K562 (cell line): ENCODE measurements at regions not wholly inside any gene's neighbourhood (a gene's known extent, or its start where the extent isn't known, plus 50 kb on each side); places are given as distances from the start of the nearest gene placed in this dataset.
A peak's percentile ranks its signal among the peaks of the same experiment; 100 is the strongest.

Experiments
- ATAC-seq: fragments of 200-7000 bp; cut with Tn5 transposase; 3 replicates; pipeline ENCODE4 v1.9.1; 2020; ENCODE audit warnings: moderate library complexity
- BruUV-seq: library from RNA; stranded (reverse); fragments of 400-500 nt; replicated peaks from 2 replicates; lab custom pipeline; 2021; lab: Mats Ljungman, UMichigan
- CTCF ChIA-PET: fragments of 300-600 bp; formaldehyde crosslinking; extraction: SDS; loops from one replicate; lab custom pipeline; 2021; ENCODE audit warnings: low intra/inter-chr PET ratio; lab: Yijun Ruan, JAX
- POLR2A ChIA-PET: fragments of 300-600, 350-650 bp; sonication (Branson Sonifier 250); formaldehyde crosslinking; extraction: SDS; loops from one replicate; lab custom pipeline; 2021; ENCODE audit warnings: antibody characterized with exemption, inconsistent platforms; lab: Yijun Ruan, JAX
- DNase-seq, 4 experiments: peaks; one replicate each; pipeline versions ENCODE4 v3.0.0 to v3.0.0-alpha.2; 2011 to 2018; ENCODE audit warnings: low spot score in 3 of 4, mixed read lengths in 3 of 4; ENCODE audit errors: extremely low read depth in 1 of 4
- FAIRE-seq: peaks from 2 replicates; lab custom pipeline; 2011; peaks lifted over from hg19 to GRCh38; lab: Jason Lieb, UNC
- H2AFZ ChIP-seq: 2 replicates; pipeline ENCODE4 v1.6.0; 2011; ENCODE audit warnings: low read depth, low read length, control low read depth, inconsistent platforms
- H3K27ac ChIP-seq: fragments of 200-600 bp; 3 replicates; pipeline ENCODE4 v1.8.0; 2011; ENCODE audit warnings: low read depth, mild to moderate bottlenecking, control low read depth, inconsistent platforms, low read length, moderate library complexity, mixed read lengths; ENCODE audit errors: extremely low read depth
- H3K27me3 ChIP-seq, 2 experiments: fragments of 300-600 bp in 1 of 2; 2 replicates in 1 of 2; 3 replicates in 1 of 2; pipeline versions ENCODE4 v1.6.0 to v1.8.0; 2011; ENCODE audit warnings: inconsistent platforms in 2 of 2, low read length in 2 of 2, mild to moderate bottlenecking in 1 of 2, mixed read lengths in 1 of 2, moderate library complexity in 1 of 2; ENCODE audit not compliant: control insufficient read depth in 2 of 2, insufficient read depth in 2 of 2
- H3K36me3 ChIP-seq: fragments of 300-600 bp; 3 replicates; pipeline ENCODE4 v1.8.0; 2011; ENCODE audit warnings: mild to moderate bottlenecking, low read length, inconsistent platforms; ENCODE audit not compliant: control insufficient read depth, insufficient read depth
- H3K4me1 ChIP-seq, 2 experiments: fragments of 200-600 bp in 1 of 2; replicated peaks in 1 of 2; 2 replicates in 1 of 2; 3 replicates in 1 of 2; pipeline versions ENCODE4 v1.5.1 to v1.8.0; 2011; ENCODE audit warnings: inconsistent platforms in 2 of 2, low read length in 2 of 2, mild to moderate bottlenecking in 1 of 2, mixed read lengths in 1 of 2, moderate library complexity in 1 of 2; ENCODE audit not compliant: control insufficient read depth in 2 of 2, insufficient read depth in 2 of 2
- H3K4me2 ChIP-seq: 2 replicates; pipeline ENCODE4 v1.6.1; 2011; ENCODE audit warnings: low read length, control low read depth, inconsistent platforms, mixed read lengths; ENCODE audit not compliant: insufficient read depth
- H3K4me3 ChIP-seq: fragments of 200-600 bp; sonication (generic), shearing (Covaris generic); 2 replicates; pipeline ENCODE4 v1.5.1; 2016; ENCODE audit warnings: control low read depth, inconsistent platforms
- H3K79me2 ChIP-seq: fragments of 200-600 bp; 3 replicates; pipeline ENCODE4 v1.8.0; 2011; ENCODE audit warnings: low read length, inconsistent platforms; ENCODE audit not compliant: control insufficient read depth, insufficient read depth
- H3K9ac ChIP-seq, 2 experiments: 2 replicates each; pipeline versions ENCODE4 v1.6.0 to v1.6.1; 2011; ENCODE audit warnings: low read depth in 2 of 2, low read length in 2 of 2, control low read depth in 1 of 2, inconsistent platforms in 1 of 2, mild to moderate bottlenecking in 1 of 2, mixed read lengths in 1 of 2; ENCODE audit not compliant: insufficient read depth in 1 of 2
- H3K9me1 ChIP-seq: one replicate; pipeline ENCODE4 v1.6.0; 2011; ENCODE audit warnings: inconsistent platforms, mild to moderate bottlenecking, low read length, moderate library complexity; ENCODE audit not compliant: control insufficient read depth, insufficient read depth
- H3K9me3 ChIP-seq: replicated peaks from 2 replicates; pipeline ENCODE4 v1.5.1; 2011; ENCODE audit warnings: low read depth, low read length, inconsistent platforms; ENCODE audit not compliant: control insufficient read depth, insufficient read depth
- H4K20me1 ChIP-seq: replicated peaks from 2 replicates; pipeline ENCODE4 v1.6.1; 2011; ENCODE audit warnings: low read length, inconsistent platforms, mixed read lengths; ENCODE audit not compliant: control insufficient read depth, insufficient read depth
- ARID2 ChIP-seq: fragments of 450-650 bp; IDR thresholded peaks from 2 replicates; pipeline ENCODE4 v1.6.1; 2017; ENCODE audit warnings: antibody characterized with exemption, mild to moderate bottlenecking
- C11orf30 ChIP-seq: fragments of 450-650 bp; IDR thresholded peaks from 2 replicates; pipeline ENCODE4 v1.6.1; 2016; ENCODE audit warnings: low read depth, mild to moderate bottlenecking
- CBX3 ChIP-seq, 2 experiments: IDR thresholded peaks; 1 replicate in 1 of 2; 2 replicates in 1 of 2; pipeline ENCODE4 v1.6.1; 2012; ENCODE audit warnings: inconsistent platforms in 2 of 2, low read length in 2 of 2, borderline replicate concordance in 1 of 2, control low read depth in 1 of 2
- ETS2 ChIP-seq: IDR thresholded peaks from 2 replicates; pipeline ENCODE4 v1.6.1; 2016; ENCODE audit warnings: borderline replicate concordance, missing genetic modification characterization, mild to moderate bottlenecking, moderate library complexity, missing compliant biosample characterization; ENCODE audit not compliant: poor library complexity, severe bottlenecking
- IFI16 ChIP-seq: fragments of 250-450 bp; sonication (Bioruptor Pico); IDR thresholded peaks from 2 replicates; pipeline ENCODE4 v2.1.2; 2022; ENCODE audit warnings: mild to moderate bottlenecking, inconsistent platforms
- KHSRP ChIP-seq: fragments of 450-650 bp; IDR thresholded peaks from 2 replicates; pipeline ENCODE4 v1.6.1; 2017
- KLF6 ChIP-seq: fragments of 250-450 bp; sonication (Bioruptor Pico); IDR thresholded peaks from 2 replicates; pipeline ENCODE4 v1.4.0; 2020; ENCODE audit warnings: mild to moderate bottlenecking, moderate library complexity, borderline replicate concordance
- MIER1 ChIP-seq: fragments of 450-650 bp; IDR thresholded peaks from 2 replicates; pipeline ENCODE4 v1.6.1; 2016; ENCODE audit warnings: antibody characterized with exemption, mild to moderate bottlenecking, low read depth
- NFIC ChIP-seq: fragments of 450-650 bp; IDR thresholded peaks from 2 replicates; pipeline ENCODE4 v1.6.1; 2017; ENCODE audit warnings: mild to moderate bottlenecking, inconsistent platforms
- POLR3G ChIP-seq: IDR thresholded peaks from 2 replicates; pipeline ENCODE4 v1.6.1; 2011; ENCODE audit not compliant: insufficient read length, insufficient replicate concordance; ENCODE audit errors: extremely low read depth
- RUNX1 ChIP-seq: sonication (generic); IDR thresholded peaks from 2 replicates; pipeline ENCODE4 v1.6.1; 2016; ENCODE audit warnings: antibody characterized with exemption, low read depth
- SIN3B ChIP-seq: fragments of 450-650 bp; IDR thresholded peaks from 2 replicates; pipeline ENCODE4 v1.6.1; 2017; ENCODE audit warnings: low read depth, mild to moderate bottlenecking, moderate library complexity
- SMAD1 ChIP-seq: fragments of 150-350 bp; IDR thresholded peaks from 2 replicates; pipeline ENCODE4 v1.6.1; 2014; ENCODE audit warnings: low read length, low read depth; ENCODE audit not compliant: partially characterized antibody
- TEAD1 ChIP-seq, 2 experiments: fragments of 450-650 bp in 1 of 2; sonication (generic) in 1 of 2; formaldehyde crosslinking; IDR thresholded peaks; 2 replicates each; pipeline versions ENCODE4 v1.4.0 to v1.8.0; 2020 to 2022; ENCODE audit warnings: mild to moderate bottlenecking in 2 of 2, missing genetic modification reagents in 1 of 2
- ZNF57 ChIP-seq: fragments of 450-650 bp; formaldehyde crosslinking; IDR thresholded peaks from 2 replicates; pipeline ENCODE4 v1.4.0; 2020; ENCODE audit warnings: mild to moderate bottlenecking, moderate library complexity
- WGBS: fragments of 100-300 bp; shearing (Covaris generic); methylation state at CpG from one replicate; pipeline ENCODE4 v1.1.6; 2016; ENCODE audit warnings: low coverage, mixed read lengths; ENCODE audit not compliant: insufficient coverage; ENCODE audit errors: missing lambda C conversion rate; 5-methylcytosine and 5-hydroxymethylcytosine counted together
- in situ Hi-C: fragments of 300-500 bp; cut with MboI; formaldehyde crosslinking; loops from 4 replicates; pipeline ENCODE4 v1.15.0; 2018; ENCODE audit warnings: inconsistent platforms, mixed read lengths
- intact Hi-C: fragments of 100-400 bp; cut with micrococcal nuclease; formaldehyde crosslinking; loops from 2 replicates; pipeline ENCODE4 v1.14.2; 2022
- TF ChIP-seq, protein P1 (sequence below): fragments of 450-650 bp; IDR thresholded peaks from 2 replicates; pipeline ENCODE4 v1.6.1; 2016; ENCODE audit warnings: antibody characterized with exemption

DNA sequence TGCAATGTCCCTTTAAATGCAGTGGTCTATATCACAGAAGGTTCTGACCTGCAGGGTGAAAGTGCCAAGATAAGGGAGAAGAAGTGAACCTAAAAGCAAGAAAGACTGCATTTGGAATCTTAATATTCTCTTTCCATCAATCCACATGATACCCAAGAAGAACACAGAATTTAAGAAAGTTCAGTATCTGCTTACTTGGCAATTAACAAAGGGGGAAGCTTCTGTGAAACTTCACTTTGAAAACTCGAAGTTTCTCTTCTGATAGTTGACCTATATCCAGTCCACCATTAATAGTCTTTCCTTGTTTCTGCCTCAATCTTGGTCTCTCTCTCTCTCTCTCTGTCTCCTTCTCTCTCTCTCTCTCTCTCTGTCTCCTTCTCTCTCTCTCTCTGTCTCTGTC lies 592.0 kb downstream of the UTRN start:
- H3K9me1 ChIP-seq, result no peaks in the 10 kb centered on the region
- no peaks in the 10 kb centered on the region for H3K79me2 ChIP-seq
- H3K27ac ChIP-seq, result no peak overlapping the region
- H3K36me3 ChIP-seq, result no peaks in the 10 kb centered on the region
- intact Hi-C loops, result no loop called here
- H3K4me1 ChIP-seq, result peaks cover 0 to 4% of the 10 kb centered on the region in 2 experiments; a peak in 1 of 5 replicates
- no peak for DNase-seq
- no peaks in the 10 kb centered on the region for H4K20me1 ChIP-seq
- H3K27me3 ChIP-seq, result peaks cover 0 to 5% of the 10 kb centered on the region in 2 experiments; a peak in 2 of 5 replicates
- no peak overlapping the region for H2AFZ ChIP-seq
- ChIA-PET CTCF (no interaction called here), POLR2A (no interaction called here)
- BruUV-seq, result no TSS peak
- no peaks in the 10 kb centered on the region for H3K9me3 ChIP-seq
- H3K4me2 ChIP-seq, result no peak overlapping the region
- ATAC-seq, result no peak
- no peak overlapping the region for H3K4me3 ChIP-seq
- in situ Hi-C loops, result no loop called here
- no peak for FAIRE-seq
- no peak overlapping the region for H3K9ac ChIP-seq
- WGBS, result 5% methylated on average over 1 of the region's 1 CpG
- no peak for TF ChIP-seq RUNX1
- no peak for TF ChIP-seq MIER1
- TF ChIP-seq NFIC, result no peak
- no peak for TF ChIP-seq ETS2 (tag)
- no peak for TF ChIP-seq KHSRP
- no peak for TF ChIP-seq ZNF57 (CRISPR knock-in tag)
- TF ChIP-seq SMAD1, result no peak
- TF ChIP-seq SIN3B, result no peak
- TF ChIP-seq CBX3 (IDR thresholded peaks at IDR 0.05; ENCODE audit: borderline replicate concordance in 1 of 2, low read length in 2 of 2), result no peak
- TF ChIP-seq IFI16 (CRISPR knock-in tag), result no peak
- TF ChIP-seq ARID2, result no peak
- no peak for TF ChIP-seq POLR3G
- TF ChIP-seq KLF6 (CRISPR knock-in tag), result no peak
- peak; percentile 57; the same call in 1 of the 2 replicates for TF ChIP-seq C11orf30
- TF ChIP-seq, protein P1, sequence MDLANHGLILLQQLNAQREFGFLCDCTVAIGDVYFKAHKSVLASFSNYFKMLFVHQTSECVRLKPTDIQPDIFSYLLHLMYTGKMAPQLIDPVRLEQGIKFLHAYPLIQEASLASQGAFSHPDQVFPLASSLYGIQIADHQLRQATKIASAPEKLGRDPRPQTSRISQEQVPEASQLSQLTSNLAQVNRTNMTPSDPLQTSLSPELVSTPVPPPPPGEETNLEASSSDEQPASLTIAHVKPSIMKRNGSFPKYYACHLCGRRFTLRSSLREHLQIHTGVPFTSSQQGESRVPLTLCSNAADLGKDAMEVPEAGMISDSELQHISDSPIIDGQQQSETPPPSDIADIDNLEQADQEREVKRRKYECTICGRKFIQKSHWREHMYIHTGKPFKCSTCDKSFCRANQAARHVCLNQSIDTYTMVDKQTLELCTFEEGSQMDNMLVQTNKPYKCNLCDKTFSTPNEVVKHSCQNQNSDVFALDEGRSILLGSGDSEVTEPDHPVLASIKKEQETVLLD, result no peak
- no peak for TF ChIP-seq TEAD1 (CRISPR knock-in tag; IDR thresholded peaks at IDR 0.05)
